HG03558 (cell line): ENCODE measurements at regions not wholly inside any gene's neighbourhood (a gene's known extent, or its start where the extent isn't known, plus 50 kb on each side); places are given as distances from the start of the nearest gene placed in this dataset.
"Not testable (repeated sequence)": the region's sequence is repeated elsewhere in the genome, so short reads cannot be mapped to it uniquely, and the experiment has no call there.

Experiments used
- ATAC-seq: cut with Tn5 transposase; IDR thresholded peaks from one replicate; pipeline ENCODE4 v1.9.1; 2021; ENCODE audit warnings: moderate number of reproducible peaks; ENCODE audit not compliant: unreplicated experiment; ENCODE audit errors: extremely low read depth

DNA sequence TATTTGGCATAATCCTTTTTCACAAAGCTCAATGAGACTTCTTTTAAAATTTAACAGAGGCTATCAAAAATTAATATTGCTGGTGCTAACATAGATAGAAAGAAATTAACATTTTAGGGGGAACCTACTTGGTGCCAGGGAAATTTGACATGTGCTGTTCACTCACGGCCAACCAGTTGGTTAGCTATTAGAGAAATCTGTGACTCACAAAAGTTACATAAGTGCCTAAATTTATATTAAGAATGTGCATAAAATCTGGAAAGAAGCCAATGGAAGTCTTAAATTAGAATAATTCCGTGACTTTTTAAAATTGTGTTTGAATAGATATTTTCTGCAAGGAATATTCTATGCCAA, 184.3 kb upstream of the MAP2 start:
- no peak for ATAC-seq

DNA sequence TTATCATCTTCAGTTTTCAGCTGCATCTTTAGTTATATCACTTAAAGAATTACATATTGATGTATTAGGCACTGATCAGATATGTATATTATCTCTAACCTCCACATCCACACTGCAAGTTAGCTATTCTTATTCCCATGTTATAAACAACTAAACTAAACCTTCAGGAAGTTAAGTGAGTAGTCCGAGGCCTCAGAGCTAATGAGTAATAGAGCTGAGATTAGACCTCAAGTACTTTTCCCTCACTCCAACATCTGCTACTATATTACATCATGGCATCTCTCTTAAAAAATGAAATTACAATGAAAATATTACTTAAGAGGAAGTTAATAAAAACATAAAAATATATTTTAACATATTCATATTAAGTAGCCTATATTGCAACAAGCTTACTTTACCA, 183.6 kb upstream of the MAP2 start:
- ATAC-seq = no peak

DNA sequence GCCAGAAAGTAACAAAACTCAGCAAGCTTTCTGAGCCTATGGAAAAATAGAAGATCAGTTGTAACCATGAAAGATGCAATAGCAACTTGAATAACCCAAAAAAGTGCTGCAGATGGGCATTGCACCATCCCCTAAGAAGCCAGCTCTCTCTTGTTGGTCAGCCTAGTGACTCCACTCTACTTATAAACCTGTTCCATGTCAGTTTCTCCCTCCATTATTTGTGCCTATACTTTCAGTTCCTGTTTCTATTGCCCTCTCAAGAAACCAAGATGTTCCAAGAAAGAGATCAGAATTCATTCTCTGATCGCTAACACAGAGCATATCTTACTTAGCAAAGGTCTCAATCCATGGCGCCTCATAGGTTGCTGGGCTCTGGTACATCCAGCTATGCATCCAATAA, 170.3 kb upstream of the MAP2 start:
- no peak for ATAC-seq

DNA sequence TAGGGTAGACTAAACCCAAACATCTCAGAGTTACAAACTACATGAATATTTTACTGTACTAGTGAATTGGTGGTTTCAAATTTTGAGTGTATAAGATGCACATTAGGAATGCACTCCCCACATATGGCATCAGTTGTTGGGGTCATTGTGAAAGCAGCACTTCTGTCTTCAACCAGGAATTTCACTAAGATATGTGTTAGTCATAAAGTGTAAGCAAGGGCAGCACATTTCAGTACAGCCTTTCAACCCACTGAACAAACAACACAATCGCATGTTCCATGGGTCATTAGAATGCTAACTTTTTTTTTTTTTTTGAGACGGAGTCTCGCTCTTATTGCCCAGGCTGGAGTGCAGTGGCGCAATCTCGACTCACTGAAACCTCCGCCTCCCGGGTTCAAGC, 164.1 kb upstream of the MAP2 start:
- no peak for ATAC-seq

DNA sequence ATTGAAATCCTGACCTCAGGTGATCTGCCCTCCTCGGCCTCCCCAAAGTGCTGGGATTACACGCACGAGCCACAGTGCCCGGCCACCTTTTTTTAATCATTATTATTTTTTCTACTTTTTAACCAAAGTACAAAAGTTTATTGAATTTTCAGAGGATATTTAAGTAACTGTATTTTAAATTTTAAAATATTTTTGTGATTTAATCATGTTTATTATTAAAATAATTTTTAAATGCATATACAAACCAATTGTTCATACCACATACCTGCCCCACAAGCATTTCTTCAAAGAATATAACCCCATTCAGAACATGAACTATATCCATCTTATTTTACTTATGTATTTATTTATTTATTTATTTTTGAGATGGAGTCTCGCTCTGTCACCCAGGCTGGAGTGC, 163.6 kb upstream of the MAP2 start:
- ATAC-seq = no peak

DNA sequence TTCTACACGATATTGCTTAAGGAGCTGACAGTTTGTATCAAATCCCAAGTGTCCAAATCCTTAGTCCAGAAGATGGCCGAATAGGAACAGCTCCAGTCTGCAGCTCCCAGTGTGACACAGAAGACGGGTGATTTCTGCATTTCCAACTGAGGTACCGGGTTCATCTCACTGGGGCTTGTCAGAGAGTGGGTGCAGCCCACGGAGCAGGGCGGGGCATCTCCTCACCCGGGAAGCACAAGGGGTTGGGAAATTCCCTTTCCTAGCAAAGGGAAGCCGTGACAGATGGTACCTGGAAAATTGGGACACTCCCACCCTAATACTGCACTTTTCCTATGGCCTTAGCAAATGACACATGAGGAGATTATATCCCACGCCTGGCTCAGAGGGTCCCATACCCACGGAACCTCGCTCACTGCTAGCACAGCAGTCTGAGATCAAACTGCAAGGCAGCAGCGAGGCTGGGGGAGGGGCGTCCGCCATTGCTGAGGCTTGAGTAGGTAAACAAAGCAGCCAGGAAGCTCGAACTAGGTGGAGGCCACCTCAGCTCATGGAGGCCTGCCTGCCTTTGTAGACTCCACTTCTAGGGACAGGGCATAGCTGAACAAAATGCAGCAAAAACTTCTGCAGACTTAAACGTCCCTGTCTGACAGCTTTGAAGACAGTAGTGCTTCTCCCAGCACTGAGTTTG, 162.3 kb upstream of the MAP2 start:
- not testable (repeated sequence) for ATAC-seq

DNA sequence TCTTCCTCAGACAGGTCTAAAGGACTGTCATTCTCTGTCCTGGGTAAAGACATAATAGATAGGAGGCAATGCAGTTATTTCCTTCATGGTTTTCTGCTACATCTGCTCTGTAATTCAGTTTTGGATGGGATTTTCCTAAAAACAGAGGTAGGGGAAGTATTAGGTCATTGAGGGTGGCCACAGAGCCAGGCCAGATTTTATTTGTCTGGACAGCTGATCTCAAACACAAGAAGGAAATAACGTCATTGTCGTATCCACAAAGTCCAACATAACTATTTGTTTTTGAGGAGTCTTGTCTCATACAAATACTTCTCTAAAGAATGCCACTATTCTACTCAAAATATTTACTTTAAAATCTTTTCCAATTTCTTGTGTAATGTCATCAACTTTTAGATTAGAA, 154.8 kb upstream of the MAP2 start:
- ATAC-seq = no peak

DNA sequence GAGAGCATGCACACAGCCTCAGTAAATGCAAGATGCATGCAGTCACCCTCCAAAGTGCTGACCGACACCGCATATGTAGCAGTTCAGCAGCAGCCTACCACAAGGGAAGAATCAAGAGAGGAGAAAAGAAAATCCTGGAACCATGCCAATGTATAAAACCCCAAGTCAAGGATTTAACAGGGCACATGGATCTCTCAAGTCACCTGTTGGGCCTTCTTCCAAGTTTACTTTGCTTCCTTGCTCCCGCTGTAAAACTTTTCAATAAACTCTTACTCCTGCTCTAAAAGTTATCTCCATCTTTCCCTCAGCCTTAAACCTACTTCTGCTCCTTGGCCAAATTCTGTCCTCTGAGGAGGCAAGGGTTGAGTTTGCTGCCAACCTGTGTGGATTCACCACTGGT, 147.8 kb upstream of the MAP2 start:
- no peak for ATAC-seq

DNA sequence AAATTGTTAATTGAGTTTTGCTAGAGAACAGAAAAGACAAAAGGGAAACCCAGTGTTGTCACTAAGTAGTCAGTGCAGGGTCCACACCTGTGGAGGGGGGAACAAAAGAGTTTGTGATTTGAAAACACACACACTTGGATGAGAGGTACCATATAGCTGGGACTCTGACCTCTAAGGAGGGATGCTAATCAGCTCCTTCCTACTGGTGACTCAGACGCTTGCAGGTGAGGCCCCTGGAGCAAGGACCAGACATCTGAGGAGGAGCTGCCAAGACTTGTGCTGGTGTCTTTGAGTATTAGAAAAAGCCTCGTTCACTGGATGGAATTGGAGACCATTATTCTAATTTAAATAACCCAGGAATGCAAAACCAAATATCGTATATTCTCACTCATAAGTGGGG, 146.4 kb upstream of the MAP2 start:
- no peak for ATAC-seq

DNA sequence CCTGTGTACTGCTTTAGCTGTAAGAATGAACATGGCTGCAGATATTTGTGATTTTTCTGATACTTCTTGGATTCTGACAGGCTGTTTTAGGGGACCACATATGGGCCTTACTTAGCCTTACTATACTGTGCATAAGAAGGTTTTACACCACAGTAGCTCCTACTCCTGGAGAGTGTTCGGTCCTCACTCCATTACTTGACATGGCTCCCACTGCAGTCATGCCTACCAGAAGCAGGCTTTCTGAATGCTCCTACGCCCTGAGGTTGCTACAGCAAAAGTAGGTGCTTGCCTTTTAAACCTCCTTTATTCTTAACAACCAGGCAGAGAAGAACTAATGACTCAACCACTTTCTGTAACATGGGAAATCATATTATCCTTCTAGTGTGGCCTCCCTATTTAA, 125.2 kb upstream of the MAP2 start:
- ATAC-seq = no peak

DNA sequence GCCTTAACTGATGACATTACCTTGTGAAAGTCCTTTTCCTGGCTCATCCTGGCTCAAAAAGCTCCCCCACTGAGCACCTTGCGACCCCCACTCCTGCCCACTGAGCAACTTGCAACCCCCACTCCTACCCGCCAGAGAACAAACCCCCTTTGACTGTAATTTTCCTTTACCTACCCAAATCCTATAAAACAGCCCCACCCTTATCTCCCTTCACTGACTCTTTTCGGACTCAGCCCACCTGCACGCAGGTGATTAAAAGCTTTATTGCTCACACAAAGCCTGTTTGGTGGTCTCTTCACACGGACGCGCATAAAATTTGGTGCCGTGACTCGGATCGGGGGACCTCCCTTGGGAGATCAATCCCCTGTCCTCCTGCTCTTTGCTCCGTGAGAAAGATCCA, 124.4 kb upstream of the MAP2 start:
- not testable (repeated sequence) for ATAC-seq

DNA sequence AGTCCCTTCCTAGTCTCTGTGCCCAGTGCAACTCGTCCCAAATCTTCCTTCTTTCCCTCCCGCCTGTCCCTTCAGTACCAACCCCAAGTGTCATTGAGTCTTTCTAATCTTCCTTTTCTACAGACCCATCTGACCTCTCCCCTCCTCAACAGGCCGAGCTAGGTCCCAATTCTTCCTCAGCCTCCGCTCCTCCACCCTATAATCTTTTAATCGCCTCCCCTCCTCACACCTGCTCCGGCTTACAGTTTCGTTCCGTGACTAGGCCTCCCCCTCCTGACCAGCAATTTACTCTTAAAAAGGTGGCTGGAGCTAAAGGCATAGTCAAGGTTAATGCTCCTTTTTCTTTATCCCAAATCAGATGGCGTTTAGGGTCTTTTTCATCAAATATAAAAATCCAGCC, 123.1 kb upstream of the MAP2 start:
- not testable (repeated sequence) for ATAC-seq

DNA sequence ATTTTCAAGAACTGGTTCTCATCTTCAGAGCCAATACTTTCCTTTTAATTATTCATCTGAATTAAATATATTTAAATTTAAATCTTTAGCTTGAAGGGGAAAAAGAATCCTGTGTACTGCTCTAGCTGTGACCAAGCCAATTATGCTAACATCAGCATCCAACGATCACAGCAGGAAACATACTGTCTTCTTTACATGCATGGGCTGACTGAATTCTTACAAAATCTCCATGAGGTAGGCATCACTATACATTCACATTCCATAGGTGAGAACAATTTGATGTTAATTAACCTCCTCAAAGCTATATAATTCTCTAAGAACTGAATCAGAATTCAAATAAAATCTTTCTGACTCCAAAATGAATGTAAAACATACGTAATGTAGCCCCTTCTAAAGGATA, 118.8 kb upstream of the MAP2 start:
- no peak for ATAC-seq

DNA sequence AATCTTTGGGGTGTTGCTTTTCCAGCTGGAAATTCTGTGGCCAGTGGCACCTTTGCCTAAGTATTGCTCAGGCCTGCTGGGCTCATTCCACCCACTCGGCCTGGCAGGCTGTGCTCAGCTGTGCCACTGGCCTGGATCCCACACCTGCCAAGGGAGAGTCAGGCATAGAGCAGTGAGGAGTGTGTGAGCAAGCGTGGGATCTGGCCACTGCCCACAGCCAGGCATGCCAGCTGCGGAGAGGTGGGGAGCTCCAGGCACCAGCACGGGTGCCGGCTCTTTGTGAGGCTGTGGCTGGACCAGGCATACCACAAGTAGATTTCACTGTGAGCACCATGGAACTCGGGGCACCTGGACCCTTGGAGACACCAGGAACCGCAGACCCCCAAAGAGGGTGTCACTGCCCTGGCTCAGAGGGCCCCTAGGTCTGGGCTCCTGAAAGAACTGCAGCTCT, 118.1 kb upstream of the MAP2 start:
- no peak for ATAC-seq

DNA sequence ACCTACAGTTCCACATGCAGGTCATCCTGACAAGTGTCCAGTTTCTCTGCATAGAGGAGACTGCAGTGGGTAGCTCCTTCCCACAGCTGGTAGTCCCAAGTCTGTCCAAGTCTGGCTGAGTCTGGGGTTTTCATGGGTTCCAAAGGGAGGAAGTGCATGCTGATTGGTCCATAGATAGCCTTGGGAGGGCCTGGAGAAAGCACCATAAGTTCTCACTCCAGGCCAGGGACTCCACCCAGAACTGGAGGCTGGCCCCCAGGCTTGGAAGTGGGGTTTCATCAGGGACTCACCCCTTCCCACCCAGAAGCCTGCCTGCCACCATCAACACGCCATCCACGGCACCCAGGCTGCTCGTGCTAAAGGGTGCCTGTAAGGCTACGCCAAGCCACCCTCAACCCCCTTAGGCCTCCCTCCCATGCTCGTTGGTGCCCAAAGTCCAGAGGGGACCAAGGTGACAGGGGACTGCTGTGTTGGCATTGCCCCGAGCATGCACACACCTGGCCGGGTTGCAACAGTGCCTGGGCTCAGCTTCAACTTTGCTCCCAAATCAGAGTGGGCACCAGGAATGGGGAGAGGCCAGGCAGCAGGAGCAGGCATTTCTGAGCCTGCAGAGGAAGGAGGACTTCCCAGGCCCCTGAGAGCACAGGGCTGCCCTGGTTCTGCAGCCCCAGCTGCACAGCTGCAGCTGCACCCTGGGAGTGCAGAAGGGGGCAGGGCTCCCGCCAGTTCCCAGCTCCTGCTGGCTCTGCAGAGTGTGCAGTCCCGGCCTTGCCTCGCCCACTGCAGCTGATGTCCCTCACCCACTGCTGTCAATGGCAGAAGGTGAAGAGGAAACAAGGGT, 116.5 kb upstream of the MAP2 start:
- no peak for ATAC-seq

DNA sequence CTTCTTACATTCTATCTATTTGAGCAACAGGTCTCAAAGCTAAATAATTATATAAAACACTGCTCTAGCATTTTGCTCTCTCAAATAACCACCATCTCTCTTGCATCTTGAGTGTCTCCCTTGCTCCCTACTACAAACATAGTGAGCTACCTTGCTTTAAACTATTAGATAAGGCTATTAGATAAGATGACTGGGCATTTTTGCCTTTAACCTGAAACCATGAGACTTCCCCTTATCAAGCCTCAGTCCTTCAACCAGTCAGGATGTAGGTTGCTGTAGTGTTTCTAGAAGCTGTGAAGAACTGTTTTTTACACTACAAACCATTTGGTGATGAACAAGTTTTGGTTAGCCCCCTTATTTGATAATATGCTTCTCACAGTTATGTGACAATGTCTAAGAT, 115.4 kb upstream of the MAP2 start:
- no peak for ATAC-seq

DNA sequence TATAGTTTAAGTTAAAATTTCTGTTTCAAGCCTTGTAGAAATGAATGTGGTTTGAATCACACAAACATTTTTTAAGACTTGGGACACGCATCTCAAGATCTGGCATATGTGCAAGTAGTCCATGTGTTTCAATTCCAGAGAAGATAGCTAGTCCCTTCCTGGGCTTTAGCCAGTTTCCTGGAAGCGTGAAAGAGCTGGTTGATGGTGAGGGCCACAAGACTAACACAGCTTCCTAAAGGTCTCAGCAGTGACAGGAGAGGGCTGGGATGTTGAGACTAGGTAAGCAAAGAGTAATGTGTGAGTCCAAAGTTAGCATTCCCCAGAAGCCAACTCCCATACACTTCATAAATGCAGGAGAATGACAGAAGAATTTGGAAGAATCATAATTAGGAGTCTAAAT, 111.9 kb upstream of the MAP2 start:
- ATAC-seq = no peak

DNA sequence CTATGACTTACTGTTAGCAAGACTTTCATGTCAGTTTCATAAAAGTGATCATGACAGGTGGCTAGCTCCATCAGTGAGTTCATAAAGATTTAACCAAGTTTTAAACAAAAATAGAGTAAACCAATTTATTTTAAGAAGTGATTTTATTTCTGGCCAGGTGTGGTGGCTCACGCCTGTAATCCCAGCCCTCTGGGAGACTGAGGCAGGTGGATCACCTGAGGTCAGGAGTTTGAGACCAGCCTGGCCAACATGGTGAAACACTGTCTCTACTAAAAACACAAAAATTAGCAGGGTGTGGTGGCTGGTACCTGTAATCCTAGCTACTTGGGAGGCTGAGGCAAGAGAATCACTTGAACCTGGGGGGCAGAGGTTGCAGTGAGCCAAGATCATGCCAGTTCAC, 111.4 kb upstream of the MAP2 start:
- not testable (repeated sequence) for ATAC-seq

DNA sequence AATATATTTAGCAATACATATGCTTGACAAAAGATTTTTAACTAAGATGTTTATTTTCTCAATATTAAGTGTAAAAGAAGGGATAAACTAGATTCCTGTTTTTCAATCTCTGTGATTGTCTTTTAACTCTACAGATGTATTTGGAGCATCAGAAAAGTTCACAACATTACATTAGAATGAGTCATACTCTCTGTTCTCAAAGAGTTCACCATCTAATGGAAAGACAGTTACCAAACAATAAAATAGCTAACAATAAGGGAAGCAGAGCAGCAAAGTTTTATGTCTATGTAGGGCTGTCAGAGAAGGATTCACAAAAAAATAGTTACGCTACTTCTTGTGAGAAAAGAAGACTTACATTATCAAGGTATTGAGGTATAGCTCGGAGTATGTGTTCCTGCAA, 109.2 kb upstream of the MAP2 start:
- no peak for ATAC-seq

DNA sequence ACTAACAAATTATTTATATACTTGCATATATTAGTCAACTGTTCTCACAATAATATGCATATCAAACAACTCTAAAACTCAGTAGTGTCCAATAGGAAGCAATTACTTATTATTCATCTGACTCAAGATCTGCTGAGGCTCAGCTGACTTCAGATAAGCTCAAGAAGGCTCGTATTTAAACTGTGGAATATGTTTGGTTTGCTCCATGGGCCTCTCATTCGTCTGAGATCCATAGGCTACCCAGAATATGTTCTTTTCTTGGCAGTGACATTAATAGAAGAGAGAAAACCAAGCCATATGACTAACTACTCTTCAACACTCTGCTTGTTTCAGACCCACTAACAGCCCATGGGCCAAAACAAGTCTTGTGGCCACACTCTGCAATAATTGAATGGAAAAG, 107.7 kb upstream of the MAP2 start:
- no peak for ATAC-seq

DNA sequence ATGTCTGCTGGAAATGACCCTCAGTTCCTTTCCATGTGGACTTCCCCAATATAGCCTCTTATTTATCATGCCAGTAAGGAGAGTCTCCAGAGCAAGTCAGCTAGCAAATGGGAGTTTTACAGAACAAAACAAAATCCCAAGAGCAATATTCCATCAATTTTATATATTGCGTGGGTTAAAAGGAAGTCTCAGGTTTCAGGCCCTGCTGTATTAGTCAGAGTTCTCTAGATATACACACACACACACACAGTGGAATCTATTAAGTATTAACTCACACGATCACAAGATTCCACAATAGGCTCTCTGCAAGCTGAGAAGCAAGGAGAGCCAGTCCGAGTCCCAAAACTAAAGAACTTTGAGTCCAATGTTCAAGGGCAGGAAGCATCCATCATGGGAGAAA, 102.8 kb upstream of the MAP2 start:
- no peak for ATAC-seq

DNA sequence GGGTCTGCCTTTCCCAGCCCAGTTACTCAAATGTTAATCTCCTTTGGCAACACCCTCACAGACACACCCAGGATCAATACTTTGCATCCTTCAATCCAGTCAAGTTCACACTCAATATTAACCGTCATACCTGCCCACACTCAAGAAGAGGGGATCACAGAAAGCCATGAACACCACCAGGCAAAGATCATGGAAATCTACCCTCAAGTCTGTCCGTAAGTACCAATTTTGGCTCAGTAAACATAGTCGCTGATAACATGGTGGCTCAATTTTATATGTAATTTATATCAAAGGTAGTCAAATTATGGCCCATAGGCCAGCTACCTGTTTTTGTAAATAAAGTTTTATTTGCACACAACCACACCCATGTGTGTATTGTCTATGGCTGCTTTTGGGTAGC, 102.3 kb upstream of the MAP2 start:
- ATAC-seq = no peak
